Nephron progenitor cell (in vitro differentiated cells): ENCODE measurements at regions not wholly inside any gene's neighbourhood (a gene's known extent, or its start where the extent isn't known, plus 50 kb on each side); places are given as distances from the start of the nearest gene placed in this dataset.

ENCODE experiments used
- DNase-seq: peaks from one replicate; pipeline ENCODE4 v3.0.0; 2021
- H3K27ac Mint-ChIP-seq: 2 replicates; pipeline ENCODE4 v1.8.0; 2021; ENCODE audit warnings: mild to moderate bottlenecking, moderate library complexity, mixed read lengths
- H3K27me3 Mint-ChIP-seq: 2 replicates; pipeline ENCODE4 v1.8.0; 2021; ENCODE audit warnings: mild to moderate bottlenecking, low read depth, mixed read lengths; ENCODE audit not compliant: poor library complexity
- H3K36me3 Mint-ChIP-seq: 2 replicates; pipeline ENCODE4 v1.8.0; 2021; ENCODE audit warnings: low read depth, mixed read lengths
- H3K4me1 Mint-ChIP-seq: 2 replicates; pipeline ENCODE4 v1.8.0; 2021; ENCODE audit warnings: mixed read lengths
- H3K4me3 Mint-ChIP-seq: 2 replicates; pipeline ENCODE4 v1.8.0; 2021; ENCODE audit warnings: mild to moderate bottlenecking, moderate library complexity, mixed read lengths
- H3K9me3 Mint-ChIP-seq: 2 replicates; pipeline ENCODE4 v1.8.0; 2021; ENCODE audit warnings: mild to moderate bottlenecking, moderate library complexity, mixed read lengths
- TF ChIP-seq, protein P1 (sequence below): fragments of 200-600 bp; sonication (generic); IDR thresholded peaks from 2 replicates; pipeline ENCODE4 v1.5.0; 2021; ENCODE audit warnings: antibody characterized with exemption

DNA sequence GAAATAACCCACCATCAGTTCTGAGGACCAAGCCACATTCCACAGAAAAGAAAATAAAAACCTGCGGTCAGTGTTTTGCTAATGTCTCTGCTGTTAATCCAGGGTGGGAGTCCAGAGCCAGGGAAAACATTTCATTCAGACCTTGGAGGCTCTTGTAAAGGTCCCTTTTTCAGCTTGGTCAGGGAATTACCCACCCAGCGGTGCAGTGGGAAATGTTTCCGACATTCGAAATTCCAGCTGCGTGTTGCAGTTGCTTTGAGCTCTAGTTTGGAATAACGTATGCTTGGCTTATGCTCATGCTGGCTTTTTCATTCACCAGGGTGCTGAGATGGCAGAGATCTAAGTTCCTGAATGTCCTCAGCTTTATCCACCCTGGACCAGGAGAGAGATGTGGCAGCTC, 219.1 kb downstream of the TRIB2 start:
- TF ChIP-seq, protein P1, sequence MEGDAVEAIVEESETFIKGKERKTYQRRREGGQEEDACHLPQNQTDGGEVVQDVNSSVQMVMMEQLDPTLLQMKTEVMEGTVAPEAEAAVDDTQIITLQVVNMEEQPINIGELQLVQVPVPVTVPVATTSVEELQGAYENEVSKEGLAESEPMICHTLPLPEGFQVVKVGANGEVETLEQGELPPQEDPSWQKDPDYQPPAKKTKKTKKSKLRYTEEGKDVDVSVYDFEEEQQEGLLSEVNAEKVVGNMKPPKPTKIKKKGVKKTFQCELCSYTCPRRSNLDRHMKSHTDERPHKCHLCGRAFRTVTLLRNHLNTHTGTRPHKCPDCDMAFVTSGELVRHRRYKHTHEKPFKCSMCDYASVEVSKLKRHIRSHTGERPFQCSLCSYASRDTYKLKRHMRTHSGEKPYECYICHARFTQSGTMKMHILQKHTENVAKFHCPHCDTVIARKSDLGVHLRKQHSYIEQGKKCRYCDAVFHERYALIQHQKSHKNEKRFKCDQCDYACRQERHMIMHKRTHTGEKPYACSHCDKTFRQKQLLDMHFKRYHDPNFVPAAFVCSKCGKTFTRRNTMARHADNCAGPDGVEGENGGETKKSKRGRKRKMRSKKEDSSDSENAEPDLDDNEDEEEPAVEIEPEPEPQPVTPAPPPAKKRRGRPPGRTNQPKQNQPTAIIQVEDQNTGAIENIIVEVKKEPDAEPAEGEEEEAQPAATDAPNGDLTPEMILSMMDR = no peak
- Mint-ChIP-seq H3K4me3 (no peak overlapping the region), H3K27me3 (peaks cover 7% of the 10 kb centered on the region)

GRCh38 chr2:12941203-12941602, 224.5 kb downstream of the TRIB2 start:
- Mint-ChIP-seq H3K4me3 (no peak overlapping the region), H3K36me3 (no peaks in the 10 kb centered on the region), H3K27me3 (no peaks in the 10 kb centered on the region), H3K4me1 (no peaks in the 10 kb centered on the region), H3K27ac (no peak overlapping the region), H3K9me3 (no peaks in the 10 kb centered on the region)
- DNase-seq = no peak
- TF ChIP-seq, protein P1 = no peak

More for the DNA sequence above, 219.1 kb downstream of the TRIB2 start:
- no peak overlapping the region for H3K27ac Mint-ChIP-seq
- no peak for DNase-seq
- H3K9me3 Mint-ChIP-seq = no peaks in the 10 kb centered on the region
- H3K4me1 Mint-ChIP-seq = peaks cover 10% of the 10 kb centered on the region
- H3K36me3 Mint-ChIP-seq = no peaks in the 10 kb centered on the region

- TF ChIP-seq, protein P1 = no peak
- Mint-ChIP-seq H3K4me1 (no peaks in the 10 kb centered on the region), H3K9me3 (no peaks in the 10 kb centered on the region)
These were observed 231.7 kb downstream of the TRIB2 start for GRCh38 chr2:12948231-12948960.

DNA sequence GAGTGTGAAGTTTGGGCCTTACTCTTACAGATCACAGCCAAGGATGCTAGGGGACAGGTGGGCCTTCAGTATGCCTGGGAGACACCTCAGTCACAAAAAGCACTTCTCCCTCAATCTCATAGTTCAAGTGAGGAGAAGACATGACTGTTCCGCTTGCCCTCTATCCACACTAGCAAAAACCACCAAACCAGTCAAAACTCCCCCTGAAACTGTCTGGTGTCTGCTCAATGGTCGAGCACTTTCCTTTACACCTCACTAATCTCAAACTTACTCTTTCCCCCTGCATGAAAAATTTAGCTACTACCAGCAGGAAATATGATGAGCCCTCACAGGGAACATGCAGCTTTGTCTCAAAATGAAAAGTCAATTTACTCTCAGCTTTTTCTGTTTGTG, 232.2 kb downstream of the TRIB2 start:
- no peak overlapping the region for H3K4me3 Mint-ChIP-seq
- H3K4me1 Mint-ChIP-seq = no peaks in the 10 kb centered on the region
- H3K27ac Mint-ChIP-seq = no peak overlapping the region
- TF ChIP-seq, protein P1 = no peak
- no peaks in the 10 kb centered on the region for H3K9me3 Mint-ChIP-seq
- DNase-seq = no peak
- no peaks in the 10 kb centered on the region for H3K36me3 Mint-ChIP-seq
- peaks cover 2% of the 10 kb centered on the region for H3K27me3 Mint-ChIP-seq

More at GRCh38 chr2:12948231-12948960, 231.7 kb downstream of the TRIB2 start:
- no peak for DNase-seq
- peaks cover 2% of the 10 kb centered on the region for H3K27me3 Mint-ChIP-seq
- H3K36me3 Mint-ChIP-seq = no peaks in the 10 kb centered on the region
- H3K27ac Mint-ChIP-seq = peak overlapping the region; percentile 18
- H3K4me3 Mint-ChIP-seq = no peak overlapping the region

DNA sequence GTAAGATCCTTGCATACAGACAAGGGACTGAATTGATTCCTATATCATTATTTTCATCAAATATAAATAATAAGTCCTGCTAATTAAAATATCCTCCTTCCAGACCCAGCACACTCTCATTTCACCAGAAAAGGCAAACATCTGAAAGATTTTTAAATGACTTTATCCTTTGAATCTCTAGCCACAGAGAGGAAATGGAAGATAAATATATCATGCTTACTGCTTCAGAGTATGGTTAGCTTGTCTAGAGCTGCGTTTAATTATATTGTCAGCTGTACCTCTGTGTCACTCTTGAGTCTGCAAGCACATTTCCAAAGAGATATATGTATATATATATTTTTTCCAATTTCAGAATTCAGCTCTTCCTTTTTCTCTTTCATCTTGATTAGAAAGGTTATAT, 232.7 kb downstream of the TRIB2 start:
- Mint-ChIP-seq H3K27me3 (peaks cover 2% of the 10 kb centered on the region), H3K36me3 (no peaks in the 10 kb centered on the region), H3K4me1 (no peaks in the 10 kb centered on the region), H3K27ac (no peak overlapping the region), H3K9me3 (no peaks in the 10 kb centered on the region), H3K4me3 (no peak overlapping the region)
- TF ChIP-seq, protein P1 = no peak
- no peak for DNase-seq

DNA sequence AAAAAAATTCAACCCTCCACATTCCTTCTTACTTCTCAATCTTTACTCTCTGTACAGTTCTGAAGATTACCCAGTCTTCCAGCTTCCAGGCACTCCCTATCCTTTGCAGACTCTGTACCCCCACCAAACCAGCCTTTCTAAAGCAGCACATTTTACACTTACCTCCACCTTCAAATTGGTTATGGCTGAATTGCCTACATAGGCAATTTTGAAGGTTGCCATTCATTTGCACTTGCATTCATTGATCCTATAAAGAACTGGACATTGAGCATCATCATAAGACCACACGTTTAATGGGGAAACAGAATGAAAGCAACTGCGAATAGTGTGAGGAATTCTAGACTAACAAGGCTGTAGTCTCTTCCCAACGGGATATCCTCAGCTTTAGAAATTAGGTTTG, 233.4 kb downstream of the TRIB2 start:
- no peaks in the 10 kb centered on the region for H3K36me3 Mint-ChIP-seq
- no peaks in the 10 kb centered on the region for H3K4me1 Mint-ChIP-seq
- H3K4me3 Mint-ChIP-seq = no peak overlapping the region
- DNase-seq = no peak
- peaks cover 2% of the 10 kb centered on the region for H3K27me3 Mint-ChIP-seq
- H3K27ac Mint-ChIP-seq = no peak overlapping the region
- TF ChIP-seq, protein P1 = no peak
- H3K9me3 Mint-ChIP-seq = no peaks in the 10 kb centered on the region
